Stimulated activated CD4-positive, alpha-beta T cell treated with anti-CD3 and anti-CD28 coated beads, Interleukin-1b, Interleukin-23, amount 100 ng/mL, for 4 hours (primary cell): ENCODE measurements at regions not wholly inside any gene's neighbourhood (a gene's known extent, or its start where the extent isn't known, plus 50 kb on each side); places are given as distances from the start of the nearest gene placed in this dataset.

Experiments used
- DNase-seq, 2 donors: peaks; one replicate each; pipeline ENCODE4 v3.0.0-alpha.2; 2020; ENCODE audit warnings: low read depth in 2 of 2

- DNase-seq: no peak
These were observed 98.4 kb upstream of the PAPOLG start for GRCh38 chr2:60657673-60658072.

- no peak for DNase-seq
These were observed 97.0 kb upstream of the PAPOLG start for GRCh38 chr2:60659026-60659425.

GRCh38 chr2:60661073-60661738 is 94.9 kb upstream of the PAPOLG start:
- DNase-seq: no peak

- DNase-seq: no peak
These were observed 93.3 kb upstream of the PAPOLG start for GRCh38 chr2:60662781-60663180.

- DNase-seq: no peak
These were observed 84.1 kb upstream of the PAPOLG start for GRCh38 chr2:60671966-60672365.

GRCh38 chr2:60674524-60675165 is 81.4 kb upstream of the PAPOLG start:
- peak; percentile 73 to 80 for DNase-seq

GRCh38 chr2:60675301-60675700 is 80.8 kb upstream of the PAPOLG start:
- DNase-seq: no peak

GRCh38 chr2:60676706-60677330 is 79.2 kb upstream of the PAPOLG start:
- DNase-seq: no peak

GRCh38 chr2:60677356-60677755 is 78.7 kb upstream of the PAPOLG start:
- DNase-seq: no peak

GRCh38 chr2:60678551-60678950 is 77.5 kb upstream of the PAPOLG start:
- DNase-seq: no peak

- DNase-seq: no peak
These were observed 76.9 kb upstream of the PAPOLG start for GRCh38 chr2:60679036-60679780.

GRCh38 chr2:60693551-60693950 is 62.5 kb upstream of the PAPOLG start:
- DNase-seq: no peak

- DNase-seq: no peak
These were observed 60.3 kb upstream of the PAPOLG start for GRCh38 chr2:60695793-60696192.

GRCh38 chr2:60699617-60700016 is 56.5 kb upstream of the PAPOLG start:
- no peak for DNase-seq

- DNase-seq: no peak
These were observed 50.0 kb upstream of the PAPOLG start for GRCh38 chr2:60706021-60706420.
